ENCODE measurements at regions not wholly inside any gene's neighbourhood (a gene's known extent, or its start where the extent isn't known, plus 50 kb on each side); places are given as distances from the start of the nearest gene placed in this dataset.

GRCh38 chr9:103757062-103757461, 337.0 kb upstream of the SMC2 start:
- no peak for DNase-seq (ENCODE audit: low read depth)

- no peak for DNase-seq (ENCODE audit: low read depth)
Observed at GRCh38 chr9:103761466-103761865, 332.6 kb upstream of the SMC2 start.

- no peak for DNase-seq (ENCODE audit: low read depth)
Observed at GRCh38 chr9:103789686-103790085, 304.4 kb upstream of the SMC2 start.

- DNase-seq (ENCODE audit: low read depth), result no peak
Observed at GRCh38 chr9:103798620-103799019, 295.5 kb upstream of the SMC2 start.

GRCh38 chr9:103799959-103800358, 294.1 kb upstream of the SMC2 start:
- DNase-seq (ENCODE audit: low read depth), result no peak

- no peak for DNase-seq (ENCODE audit: low read depth)
Observed at GRCh38 chr9:103802068-103802467, 292.0 kb upstream of the SMC2 start.

GRCh38 chr9:103803245-103803644, 290.9 kb upstream of the SMC2 start:
- no peak for DNase-seq (ENCODE audit: low read depth)

GRCh38 chr9:103804077-103804735, 289.9 kb upstream of the SMC2 start:
- no peak for DNase-seq (ENCODE audit: low read depth)

GRCh38 chr9:103809745-103810144, 284.4 kb upstream of the SMC2 start:
- no peak for DNase-seq (ENCODE audit: low read depth)

GRCh38 chr9:103811462-103811861, 282.6 kb upstream of the SMC2 start:
- DNase-seq (ENCODE audit: low read depth), result no peak

GRCh38 chr9:103816146-103816545, 278.0 kb upstream of the SMC2 start:
- DNase-seq (ENCODE audit: low read depth), result no peak

- DNase-seq (ENCODE audit: low read depth), result no peak
Observed at GRCh38 chr9:103819936-103820335, 274.2 kb upstream of the SMC2 start.

GRCh38 chr9:103821115-103821514, 273.0 kb upstream of the SMC2 start:
- no peak for DNase-seq (ENCODE audit: low read depth)

GRCh38 chr9:103837940-103838339, 256.2 kb upstream of the SMC2 start:
- DNase-seq (ENCODE audit: low read depth), result no peak

GRCh38 chr9:103839197-103839596, 254.9 kb upstream of the SMC2 start:
- no peak for DNase-seq (ENCODE audit: low read depth)

GRCh38 chr9:103867886-103868285, 226.2 kb upstream of the SMC2 start:
- DNase-seq (ENCODE audit: low read depth), result no peak

GRCh38 chr9:103872811-103873210, 221.3 kb upstream of the SMC2 start:
- no peak for DNase-seq (ENCODE audit: low read depth)

- no peak for DNase-seq (ENCODE audit: low read depth)
Observed at GRCh38 chr9:103881419-103881818, 212.7 kb upstream of the SMC2 start.

GRCh38 chr9:103889989-103890388, 204.1 kb upstream of the SMC2 start:
- no peak for DNase-seq (ENCODE audit: low read depth)

GRCh38 chr9:103894184-103894583, 199.9 kb upstream of the SMC2 start:
- DNase-seq (ENCODE audit: low read depth), result no peak

GRCh38 chr9:103898550-103898949, 195.6 kb upstream of the SMC2 start:
- no peak for DNase-seq (ENCODE audit: low read depth)

- DNase-seq (ENCODE audit: low read depth), result no peak
Observed at GRCh38 chr9:103899866-103900265, 194.2 kb upstream of the SMC2 start.

GRCh38 chr9:103900466-103900865, 193.6 kb upstream of the SMC2 start:
- DNase-seq (ENCODE audit: low read depth), result no peak

- DNase-seq (ENCODE audit: low read depth), result no peak
Observed at GRCh38 chr9:103902263-103902662, 191.8 kb upstream of the SMC2 start.

GRCh38 chr9:103904242-103904641, 189.9 kb upstream of the SMC2 start:
- no peak for DNase-seq (ENCODE audit: low read depth)
